Stimulated activated CD4-positive, alpha-beta T cell treated with anti-CD3 and anti-CD28 coated beads, Interleukin-1b, Interleukin-23, amount 100 ng/mL, for 1 hour (primary cell): ENCODE measurements at regions not wholly inside any gene's neighbourhood (a gene's known extent, or its start where the extent isn't known, plus 50 kb on each side); places are given as distances from the start of the nearest gene placed in this dataset.

Experiments
- DNase-seq, 2 donors: peaks; one replicate each; pipeline ENCODE4 v3.0.0-alpha.2; 2020; ENCODE audit warnings: low read depth in 2 of 2

GRCh38 chr13:103351035-103351828 is 285.0 kb upstream of the SLC10A2 start:
- no peak for DNase-seq

- no peak for DNase-seq
Observed at GRCh38 chr13:103350147-103350546, 283.9 kb upstream of the SLC10A2 start.

- DNase-seq, result no peak
Observed at GRCh38 chr13:103349211-103349980, 283.2 kb upstream of the SLC10A2 start.

- DNase-seq, result no peak
Observed at GRCh38 chr13:103335241-103335640, 269.0 kb upstream of the SLC10A2 start.

- DNase-seq, result no peak
Observed at GRCh38 chr13:103331924-103332323, 265.7 kb upstream of the SLC10A2 start.

GRCh38 chr13:103328899-103329298 is 262.7 kb upstream of the SLC10A2 start:
- DNase-seq, result no peak

- DNase-seq, result no peak
Observed at GRCh38 chr13:103326326-103326725, 260.1 kb upstream of the SLC10A2 start.

- DNase-seq, result no peak
Observed at GRCh38 chr13:103325672-103326071, 259.5 kb upstream of the SLC10A2 start.

- no peak for DNase-seq
Observed at GRCh38 chr13:103324641-103325040, 258.4 kb upstream of the SLC10A2 start.

GRCh38 chr13:103315711-103316110 is 249.5 kb upstream of the SLC10A2 start:
- DNase-seq, result no peak

GRCh38 chr13:103312467-103312866 is 246.2 kb upstream of the SLC10A2 start:
- no peak for DNase-seq

GRCh38 chr13:103308667-103309066 is 242.4 kb upstream of the SLC10A2 start:
- no peak for DNase-seq

GRCh38 chr13:103306163-103306562 is 239.9 kb upstream of the SLC10A2 start:
- no peak for DNase-seq

GRCh38 chr13:103303078-103303651 is 236.9 kb upstream of the SLC10A2 start:
- DNase-seq, result no peak

- DNase-seq, result no peak
Observed at GRCh38 chr13:103302676-103303075, 236.5 kb upstream of the SLC10A2 start.

GRCh38 chr13:103299079-103299478 is 232.9 kb upstream of the SLC10A2 start:
- DNase-seq, result no peak

GRCh38 chr13:103297083-103297482 is 230.9 kb upstream of the SLC10A2 start:
- DNase-seq, result no peak

GRCh38 chr13:103291798-103292572 is 225.8 kb upstream of the SLC10A2 start:
- no peak for DNase-seq

GRCh38 chr13:103291226-103291625 is 225.0 kb upstream of the SLC10A2 start:
- DNase-seq, result no peak

- no peak for DNase-seq
Observed at GRCh38 chr13:103289681-103290080, 223.5 kb upstream of the SLC10A2 start.

GRCh38 chr13:103288114-103288513 is 221.9 kb upstream of the SLC10A2 start:
- DNase-seq, result no peak

- no peak for DNase-seq
Observed at GRCh38 chr13:103287659-103288058, 221.4 kb upstream of the SLC10A2 start.
